PC-9 (cell line): ENCODE measurements at regions not wholly inside any gene's neighbourhood (a gene's known extent, or its start where the extent isn't known, plus 50 kb on each side); places are given as distances from the start of the nearest gene placed in this dataset.

Experiments
- BruUV-seq: library from RNA; stranded (reverse); fragments of 400-500 nt; replicated peaks from 2 replicates; lab custom pipeline; 2021; lab: Mats Ljungman, UMichigan
- CTCF ChIA-PET: fragments of 300-600 bp; sonication (Branson Sonifier 250); formaldehyde crosslinking; loops from one replicate; lab custom pipeline; 2022; ENCODE audit warnings: antibody characterized with exemption; lab: Charles Lee
- POLR2A ChIA-PET: fragments of 300-600 bp; sonication (Branson Sonifier 250); formaldehyde crosslinking; loops from one replicate; lab custom pipeline; 2022; ENCODE audit warnings: antibody characterized with exemption; ENCODE audit not compliant: unreplicated experiment; lab: Charles Lee
- DNase-seq, 2 experiments: peaks; one replicate each; pipeline versions ENCODE4 v3.0.0 to v3.0.0-alpha.2; 2015 to 2022; ENCODE audit warnings: mixed read lengths in 1 of 2
- H2AFZ ChIP-seq: fragments of 200-600 bp; sonication (generic); 2 replicates; pipeline ENCODE4 v1.8.1; 2017; ENCODE audit warnings: antibody characterized with exemption
- H3F3A ChIP-seq: fragments of 200-600 bp; sonication (generic); 2 replicates; pipeline ENCODE4 v1.8.1; 2017; ENCODE audit warnings: antibody characterized with exemption, mild to moderate bottlenecking, low read depth; ENCODE audit not compliant: insufficient read depth
- H3K27ac ChIP-seq: fragments of 200-600 bp; sonication (generic); 2 replicates; pipeline ENCODE4 v1.6.1; 2016; ENCODE audit warnings: mixed run types
- H3K27me3 ChIP-seq: fragments of 200-600 bp; sonication (generic); 2 replicates; pipeline ENCODE4 v1.6.1; 2016; ENCODE audit warnings: low read depth, mixed run types; ENCODE audit not compliant: insufficient read depth
- H3K36me3 ChIP-seq: fragments of 200-600 bp; sonication (generic); 2 replicates; pipeline ENCODE4 v1.6.1; 2016; ENCODE audit warnings: low read depth, mixed run types
- H3K4me1 ChIP-seq: fragments of 200-600 bp; sonication (generic); replicated peaks from 2 replicates; pipeline ENCODE4 v1.6.1; 2016; ENCODE audit warnings: mixed run types; ENCODE audit not compliant: insufficient read depth
- H3K4me2 ChIP-seq: fragments of 200-600 bp; sonication (generic); 2 replicates; pipeline ENCODE4 v1.6.1; 2017; ENCODE audit warnings: mixed run types
- H3K4me3 ChIP-seq: fragments of 200-600 bp; sonication (generic); 2 replicates; pipeline ENCODE4 v1.6.1; 2016; ENCODE audit warnings: mixed run types
- H3K79me2 ChIP-seq: fragments of 200-600 bp; sonication (generic); 2 replicates; pipeline ENCODE4 v1.6.1; 2017; ENCODE audit warnings: low read depth, mixed run types
- H3K9me2 ChIP-seq: fragments of 200-600 bp; sonication (generic); 2 replicates; pipeline ENCODE4 v1.8.1; 2017; ENCODE audit warnings: mild to moderate bottlenecking; ENCODE audit not compliant: insufficient read depth
- H3K9me3 ChIP-seq: fragments of 200-600 bp; sonication (generic); 2 replicates; pipeline ENCODE4 v1.8.1; 2016; ENCODE audit warnings: low read depth; ENCODE audit not compliant: insufficient read depth
- H4K20me1 ChIP-seq: fragments of 200-600 bp; sonication (generic); 2 replicates; pipeline ENCODE4 v1.8.1; 2017; ENCODE audit not compliant: insufficient read depth
- CTCF ChIP-seq: fragments of 200-600 bp; sonication (generic); conservative IDR thresholded peaks from 2 replicates; pipeline ENCODE4 v1.6.1; 2017; ENCODE audit warnings: mixed run types, antibody characterized with exemption, mild to moderate bottlenecking, moderate library complexity
- EZH2 ChIP-seq: fragments of 200-600 bp; sonication (generic); IDR thresholded peaks from 2 replicates; pipeline ENCODE4 v1.8.0; 2017; ENCODE audit warnings: antibody characterized with exemption, low read depth
- intact Hi-C: fragments of 100-400 bp; cut with micrococcal nuclease; formaldehyde crosslinking; loops from one replicate; pipeline ENCODE4 v1.10.0; 2022; ENCODE audit not compliant: unreplicated experiment

- CTCF ChIA-PET = interaction anchor here (0.7 kb wide), 1 partner anchor 34 kb away, joined by 3 read pairs; no protein-coding TSS in a partner anchor
- H2AFZ ChIP-seq = peak overlapping the region; percentile 34; the same call in 1 of the 2 replicates
Measured at GRCh38 chr1:199720496-199720895, 307.0 kb upstream of the NR5A2 start.

GRCh38 chr1:199721001-199721400, 306.5 kb upstream of the NR5A2 start:
- BruUV-seq = no TSS peak
- Histone ChIP-seq H3F3A (no peaks in the 10 kb centered on the region), H3K4me3 (no peak overlapping the region), H3K27me3 (no peaks in the 10 kb centered on the region), H4K20me1 (no peaks in the 10 kb centered on the region), H2AFZ (peak overlapping the region; percentile 34; the same call in 1 of the 2 replicates), H3K27ac (no peak overlapping the region), H3K4me2 (no peak overlapping the region), H3K9me3 (no peaks in the 10 kb centered on the region; the same call in 1 of the 2 replicates), H3K79me2 (no peaks in the 10 kb centered on the region), H3K4me1 (peaks cover 8% of the 10 kb centered on the region; the same call in 1 of the 2 replicates), H3K36me3 (no peaks in the 10 kb centered on the region), H3K9me2 (no peaks in the 10 kb centered on the region)
- POLR2A ChIA-PET = no interaction called here
- TF ChIP-seq EZH2 = no peak
- TF ChIP-seq CTCF = no peak
- CTCF ChIA-PET = interaction anchor here (0.7 kb wide), 1 partner anchor 34 kb away, joined by 3 read pairs; no protein-coding TSS in a partner anchor
- intact Hi-C loops = no loop called here
- no peak for DNase-seq

More at GRCh38 chr1:199720496-199720895, 307.0 kb upstream of the NR5A2 start:
- Histone ChIP-seq H4K20me1 (no peaks in the 10 kb centered on the region), H3K4me1 (peaks cover 8% of the 10 kb centered on the region; the same call in 1 of the 2 replicates), H3K27ac (no peak overlapping the region), H3K36me3 (no peaks in the 10 kb centered on the region), H3F3A (no peaks in the 10 kb centered on the region), H3K79me2 (no peaks in the 10 kb centered on the region), H3K27me3 (no peaks in the 10 kb centered on the region), H3K4me3 (no peak overlapping the region), H3K4me2 (no peak overlapping the region), H3K9me2 (no peaks in the 10 kb centered on the region), H3K9me3 (no peaks in the 10 kb centered on the region; the same call in 1 of the 2 replicates)
- no TSS peak for BruUV-seq
- intact Hi-C loops = no loop called here
- no peak for DNase-seq
- TF ChIP-seq CTCF (no peak), EZH2 (no peak)
- POLR2A ChIA-PET = no interaction called here

GRCh38 chr1:199723250-199723956, 304.1 kb upstream of the NR5A2 start:
- DNase-seq = no peak
- POLR2A ChIA-PET = no interaction called here
- Histone ChIP-seq H3K9me2 (no peaks in the 10 kb centered on the region), H3K4me2 (no peak overlapping the region), H3K27me3 (no peaks in the 10 kb centered on the region), H3K27ac (no peak overlapping the region), H3F3A (no peaks in the 10 kb centered on the region), H3K79me2 (no peaks in the 10 kb centered on the region), H3K4me3 (no peak overlapping the region), H4K20me1 (no peaks in the 10 kb centered on the region), H3K4me1 (peaks cover 8% of the 10 kb centered on the region; the same call in 1 of the 2 replicates), H2AFZ (no peak overlapping the region), H3K9me3 (no peaks in the 10 kb centered on the region; the same call in 1 of the 2 replicates), H3K36me3 (no peaks in the 10 kb centered on the region)
- CTCF ChIA-PET = interaction anchor here (0.6 kb wide), 1 partner anchor 21 kb away, joined by 3 read pairs; no protein-coding TSS in a partner anchor
- intact Hi-C loops = no loop called here
- no TSS peak for BruUV-seq
- no peak for TF ChIP-seq CTCF
